ENCODE measurements at regions not wholly inside any gene's neighbourhood (a gene's known extent, or its start where the extent isn't known, plus 50 kb on each side); places are given as distances from the start of the nearest gene placed in this dataset.

GRCh38 chr13:29935309-29935981 is 85.0 kb upstream of the UBL3 start:
- TF ChIP-seq CTCF (IDR thresholded peaks at IDR 0.05) (no peak), POLR2A (IDR thresholded peaks at IDR 0.05) (no peak)
